Endothelial cell of umbilical vein (primary cell): ENCODE measurements at regions not wholly inside any gene's neighbourhood (a gene's known extent, or its start where the extent isn't known, plus 50 kb on each side); places are given as distances from the start of the nearest gene placed in this dataset.

Experiments
- BruUV-seq: library from RNA; stranded (reverse); fragments of 400-500 nt; replicated peaks from 2 replicates; lab custom pipeline; 2021; lab: Mats Ljungman, UMichigan
- CTCF ChIA-PET: fragments of 300-600, 350-600 bp; sonication (Branson Sonifier 250); formaldehyde crosslinking; loops from one replicate; lab custom pipeline; 2021; ENCODE audit warnings: antibody characterized with exemption, inconsistent platforms; lab: Charles Lee
- POLR2A ChIA-PET: fragments of 300-600, 350-600 bp; sonication (Branson Sonifier 250); formaldehyde crosslinking; loops from one replicate; lab custom pipeline; 2021; ENCODE audit warnings: antibody characterized with exemption, inconsistent platforms; lab: Charles Lee
- DNase-seq: peaks from one replicate; pipeline ENCODE4 v3.0.0-alpha.2; 2011; ENCODE audit warnings: low read depth, low spot score
- FAIRE-seq: peaks from 2 replicates; lab custom pipeline; 2011; peaks lifted over from hg19 to GRCh38; lab: Jason Lieb, UNC
- H2AFZ ChIP-seq: 2 replicates; pipeline ENCODE4 v1.6.0; 2012; ENCODE audit warnings: low read depth, low read length, control low read depth, inconsistent platforms
- H3K27ac ChIP-seq: 2 replicates; pipeline ENCODE4 v1.5.1; 2011; ENCODE audit warnings: low read depth, mild to moderate bottlenecking, control low read depth, low read length, moderate library complexity; ENCODE audit not compliant: insufficient read depth
- H3K27me3 ChIP-seq, 2 experiments: 2 replicates each; pipeline versions ENCODE4 v1.6.0 to v1.6.1; 2011; ENCODE audit warnings: low read length in 2 of 2, mixed read lengths in 1 of 2; ENCODE audit not compliant: control insufficient read depth in 2 of 2, insufficient read depth in 2 of 2
- H3K36me3 ChIP-seq, 2 experiments: 2 replicates in 1 of 2; 3 replicates in 1 of 2; pipeline ENCODE4 v1.5.1; 2011; ENCODE audit warnings: low read length in 2 of 2, mild to moderate bottlenecking in 1 of 2, moderate library complexity in 1 of 2; ENCODE audit not compliant: control insufficient read depth in 2 of 2, insufficient read depth in 2 of 2; ENCODE audit errors: extremely low read depth in 1 of 2
- H3K4me1 ChIP-seq: 3 replicates; pipeline ENCODE4 v1.5.1; 2011; ENCODE audit warnings: mild to moderate bottlenecking, low read length; ENCODE audit not compliant: control insufficient read depth, insufficient read depth; ENCODE audit errors: extremely low read depth
- H3K4me2 ChIP-seq: 2 replicates; pipeline ENCODE4 v1.6.1; 2011; ENCODE audit warnings: low read length, control low read depth, mixed read lengths; ENCODE audit not compliant: insufficient read depth
- H3K4me3 ChIP-seq, 3 experiments: fragments of 200-600 bp in 1 of 3; sonication (generic), shearing (Covaris generic) in 1 of 3; replicated peaks in 1 of 3; 2 replicates each; pipeline ENCODE4 v1.5.1; 2011 to 2016; ENCODE audit warnings: control low read depth in 3 of 3, low read length in 3 of 3, mild to moderate bottlenecking in 2 of 3, inconsistent platforms in 1 of 3, low read depth in 1 of 3, moderate library complexity in 1 of 3; ENCODE audit not compliant: insufficient read depth in 1 of 3
- H3K79me2 ChIP-seq: 2 replicates; pipeline ENCODE4 v1.6.0; 2012; ENCODE audit warnings: low read length, inconsistent platforms; ENCODE audit not compliant: control insufficient read depth, insufficient read depth
- H3K9ac ChIP-seq: replicated peaks from 2 replicates; pipeline ENCODE3; 2011; ENCODE audit warnings: low read length, control low read depth; ENCODE audit not compliant: insufficient read depth; ENCODE audit errors: extremely low read depth
- H3K9me1 ChIP-seq: replicated peaks from 3 replicates; pipeline ENCODE4 v1.6.0; 2011; ENCODE audit warnings: mild to moderate bottlenecking, low read length; ENCODE audit not compliant: control insufficient read depth, insufficient read depth; ENCODE audit errors: extremely low read depth
- H3K9me3 ChIP-seq: replicated peaks from 2 replicates; pipeline ENCODE4 v1.5.1; 2012; ENCODE audit warnings: low read length, inconsistent platforms; ENCODE audit not compliant: control insufficient read depth, insufficient read depth
- H4K20me1 ChIP-seq: replicated peaks from 2 replicates; pipeline ENCODE3; 2011; ENCODE audit warnings: mild to moderate bottlenecking, low read length; ENCODE audit not compliant: control insufficient read depth, insufficient read depth; ENCODE audit errors: extremely low read depth
- CTCF ChIP-seq, 2 donors: IDR thresholded peaks; 1 replicate in 1 of 2; 2 replicates in 1 of 2; pipeline ENCODE4 v1.5.1; 2011; ENCODE audit warnings: low read length in 2 of 2, mild to moderate bottlenecking in 2 of 2, moderate library complexity in 2 of 2, control low read depth in 1 of 2, inconsistent platforms in 1 of 2, low read depth in 1 of 2; ENCODE audit not compliant: insufficient read depth in 1 of 2; ENCODE audit errors: extremely low read depth in 1 of 2
- EZH2 ChIP-seq: IDR thresholded peaks from 2 replicates; pipeline ENCODE4 v1.6.1; 2012; ENCODE audit warnings: borderline replicate concordance, low read depth, mild to moderate bottlenecking, moderate library complexity, low read length, inconsistent platforms; ENCODE audit not compliant: severe bottlenecking
- GATA2 ChIP-seq: IDR thresholded peaks from 2 replicates; pipeline ENCODE4 v1.7.0; 2011; ENCODE audit warnings: low read depth, mild to moderate bottlenecking, moderate library complexity, mixed read lengths, low read length; ENCODE audit not compliant: insufficient read length, insufficient read depth
- JUN ChIP-seq: IDR thresholded peaks from 2 replicates; pipeline ENCODE4 v1.6.1; 2011; ENCODE audit warnings: borderline replicate concordance, low read depth; ENCODE audit not compliant: insufficient read length, insufficient read depth
- MAX ChIP-seq: IDR thresholded peaks from 2 replicates; pipeline ENCODE4 v1.6.1; 2011; ENCODE audit not compliant: insufficient read depth, insufficient read length
- MYC ChIP-seq: IDR thresholded peaks from one replicate; pipeline ENCODE4 v1.6.1; 2011; ENCODE audit warnings: mild to moderate bottlenecking, low read depth, low read length
- POLR2AphosphoS5 ChIP-seq: IDR thresholded peaks from 2 replicates; pipeline ENCODE4 v1.6.1; 2012; ENCODE audit warnings: low read depth, mild to moderate bottlenecking, control low read depth, low read length, moderate library complexity; ENCODE audit not compliant: insufficient read depth
- dilution Hi-C: fragments of 300-500 bp; cut with MboI; formaldehyde crosslinking; loops from one replicate; pipeline ENCODE4 v1.15.0; 2019; ENCODE audit warnings: low sequenced_read_pairs; ENCODE audit not compliant: extremely low pct_ligation_motif_present
- intact Hi-C: fragments of 100-400 bp; cut with micrococcal nuclease; formaldehyde crosslinking; loops from one replicate; pipeline ENCODE4 v1.10.0; 2022

GRCh38 chr11:104329078-104329665, 165.2 kb upstream of the PDGFD start:
- H2AFZ ChIP-seq, result no peak overlapping the region
- H3K4me1 ChIP-seq, result no peaks in the 10 kb centered on the region
- CTCF ChIA-PET, result interaction anchor here (0.9 to 2.2 kb wide), 6 partner anchors 8 to 1534 kb away, joined by 3 to 8 read pairs (median 4); no protein-coding TSS in a partner anchor
- no TSS peak for BruUV-seq
- H4K20me1 ChIP-seq, result no peaks in the 10 kb centered on the region
- no peaks in the 10 kb centered on the region for H3K79me2 ChIP-seq
- DNase-seq (no peak), FAIRE-seq (no peak)
- H3K9ac ChIP-seq, result no peak overlapping the region
- no peak for TF ChIP-seq MYC
- no peak for TF ChIP-seq GATA2
- no peak overlapping the region for H3K4me2 ChIP-seq
- H3K36me3 ChIP-seq, result no peaks in the 10 kb centered on the region
- POLR2A ChIA-PET, result no interaction called here
- no peak overlapping the region for H3K27ac ChIP-seq
- H3K9me3 ChIP-seq, result no peaks in the 10 kb centered on the region
- no peaks in the 10 kb centered on the region for H3K9me1 ChIP-seq
- dilution Hi-C loops (no loop called here), intact Hi-C loops (no loop called here)
- H3K27me3 ChIP-seq, result no peaks in the 10 kb centered on the region
- no peak overlapping the region for H3K4me3 ChIP-seq

- dilution Hi-C loops, result no loop called here
- no peak overlapping the region for H3K4me2 ChIP-seq
Measured at GRCh38 chr11:104328512-104328907, 164.6 kb upstream of the PDGFD start.

More at GRCh38 chr11:104328512-104328907, 164.6 kb upstream of the PDGFD start:
- Histone ChIP-seq H3K36me3 (no peaks in the 10 kb centered on the region), H3K9me1 (no peaks in the 10 kb centered on the region), H4K20me1 (no peaks in the 10 kb centered on the region), H3K9me3 (no peaks in the 10 kb centered on the region), H3K9ac (no peak overlapping the region), H3K4me1 (no peaks in the 10 kb centered on the region), H2AFZ (no peak overlapping the region), H3K27ac (no peak overlapping the region), H3K4me3 (no peak overlapping the region), H3K27me3 (no peaks in the 10 kb centered on the region), H3K79me2 (no peaks in the 10 kb centered on the region)
- BruUV-seq, result no TSS peak
- FAIRE-seq, result no peak
- ChIA-PET POLR2A (no interaction called here), CTCF (interaction anchor here (1.0 to 2.2 kb wide), 4 partner anchors 13 to 1534 kb away, joined by 3 to 8 read pairs (median 4); no protein-coding TSS in a partner anchor)
- intact Hi-C loops, result no loop called here
- no peak for DNase-seq
- TF ChIP-seq MAX, result no peak
- TF ChIP-seq GATA2, result no peak
- TF ChIP-seq JUN, result no peak
- no peak for TF ChIP-seq CTCF (IDR thresholded peaks at IDR 0.05; ENCODE audit: extremely low read depth in 1 of 2, insufficient read depth in 1 of 2, low read depth in 1 of 2, low read length in 2 of 2)
- TF ChIP-seq EZH2, result no peak
- no peak for TF ChIP-seq POLR2AphosphoS5
